Heart left ventricle (tissue), 16 donors: ENCODE measurements at regions not wholly inside any gene's neighbourhood (a gene's known extent, or its start where the extent isn't known, plus 50 kb on each side); places are given as distances from the start of the nearest gene placed in this dataset.

Experiments
- ATAC-seq, 4 donors: fragments of 200-7000 bp; cut with Tn5 transposase; one replicate each; pipeline ENCODE4 v1.9.1; 2020 to 2022; ENCODE audit warnings: moderate library complexity in 4 of 4, mild to moderate bottlenecking in 3 of 4, moderate number of reproducible peaks in 1 of 4
- DNase-seq, 5 donors: peaks; one replicate each; pipeline ENCODE4 v3.0.0-alpha.2; 2020
- H3K27ac ChIP-seq, 12 donors: fragments of 200-600 bp; sonication (generic) in 4 of 12; one replicate each; pipeline versions ENCODE4 v1.5.0 to v1.8.0; 2016 to 2022; ENCODE audit warnings: mild to moderate bottlenecking in 2 of 12
- H3K27me3 ChIP-seq, 9 donors: fragments of 200-600 bp; sonication (generic) in 2 of 9; one replicate each; pipeline versions ENCODE4 v1.5.1 to v1.8.0; 2016 to 2022; ENCODE audit warnings: mild to moderate bottlenecking in 3 of 9
- H3K36me3 ChIP-seq, 9 donors: fragments of 200-600 bp; sonication (generic) in 2 of 9; one replicate each; pipeline versions ENCODE4 v1.5.0 to v1.8.0; 2018 to 2022; ENCODE audit warnings: mild to moderate bottlenecking in 2 of 9
- H3K4me1 ChIP-seq, 12 donors: fragments of 200-600 bp; sonication (generic) in 4 of 12; one replicate each; pipeline versions ENCODE4 v1.5.0 to v1.8.0; 2016 to 2022; ENCODE audit warnings: mild to moderate bottlenecking in 3 of 12
- H3K4me3 ChIP-seq, 12 donors: fragments of 200-600 bp; sonication (generic) in 4 of 12; one replicate each; pipeline versions ENCODE4 v1.5.0 to v1.8.0; 2017 to 2022; ENCODE audit warnings: mild to moderate bottlenecking in 9 of 12, moderate library complexity in 4 of 12
- H3K9me3 ChIP-seq, 12 donors: fragments of 200-600 bp; sonication (generic) in 4 of 12; one replicate each; pipeline versions ENCODE4 v1.5.0 to v1.8.0; 2016 to 2022; ENCODE audit warnings: mild to moderate bottlenecking in 1 of 12
- POLR2A ChIP-seq, 2 donors: fragments of 450-650 bp; IDR thresholded peaks; one replicate each; pipeline ENCODE4 v1.6.1; 2017; ENCODE audit warnings: antibody characterized with exemption in 2 of 2, mild to moderate bottlenecking in 2 of 2, moderate library complexity in 2 of 2
- WGBS, 4 donors: extraction: QIAGEN DNeasy Blood & Tissue Kit in 2 of 4; methylation state at CpG; one replicate each; pipeline versions ENCODE4 v1.1.5 to v1.1.7; 2013 to 2018; 5-methylcytosine and 5-hydroxymethylcytosine counted together
- intact Hi-C, 10 donors: fragments of 100-400 bp; cut with DNase I; formaldehyde crosslinking; loops; one replicate each; pipeline versions ENCODE4 v1.11.1 to v1.14.2; 2022
- TF ChIP-seq, protein P1 (sequence below), 12 donors: fragments of 200-600 bp; sonication (generic) in 4 of 12; IDR thresholded peaks; one replicate each; pipeline versions ENCODE4 v1.5.0 to v1.8.0; 2018 to 2022; ENCODE audit warnings: antibody characterized with exemption in 12 of 12, mild to moderate bottlenecking in 5 of 12
- donor health status: ischemic (EF 13 %, LVEDD 7.1; RV severe dilation, severe dysfunction).
- donor health status: healthy with polysubstance abuse.
- donor health status: DM: no; HTN: yes; CAD: no.
- donor health status: DM: no; HTN: no; CAD: no.
- donor health status: ischemic (EF 25% LVEDD 6.9; RV normal size, moderate dysfunction).
- donor health status: ischemic (EF 25% LVEDD 5.7; RV mildly dilated, moderate dysfunction).
- donor health status: healthy.
- donor health status: DM: yes; HTN: yes; CAD: no.
- donor health status: ischemic (EF 35%, LVEDD 5.7; RV mildly dilated, moderate dysfunction).
- donor health status: nonischemic (EF 11% LVEDD 7.7; RV severe dilation, severe dysfunction).
- donor health status: DM: yes; HTN: yes; CAD: no.
- donor health status: PGD.
- donor health status: ischemic (EF 29% LVEDD 5.4; RV normal size, mild dysfunction).
- donor health status: nonischemic (EF 23%, LVEDD 6.1; RV moderate dilation, normal function).

DNA sequence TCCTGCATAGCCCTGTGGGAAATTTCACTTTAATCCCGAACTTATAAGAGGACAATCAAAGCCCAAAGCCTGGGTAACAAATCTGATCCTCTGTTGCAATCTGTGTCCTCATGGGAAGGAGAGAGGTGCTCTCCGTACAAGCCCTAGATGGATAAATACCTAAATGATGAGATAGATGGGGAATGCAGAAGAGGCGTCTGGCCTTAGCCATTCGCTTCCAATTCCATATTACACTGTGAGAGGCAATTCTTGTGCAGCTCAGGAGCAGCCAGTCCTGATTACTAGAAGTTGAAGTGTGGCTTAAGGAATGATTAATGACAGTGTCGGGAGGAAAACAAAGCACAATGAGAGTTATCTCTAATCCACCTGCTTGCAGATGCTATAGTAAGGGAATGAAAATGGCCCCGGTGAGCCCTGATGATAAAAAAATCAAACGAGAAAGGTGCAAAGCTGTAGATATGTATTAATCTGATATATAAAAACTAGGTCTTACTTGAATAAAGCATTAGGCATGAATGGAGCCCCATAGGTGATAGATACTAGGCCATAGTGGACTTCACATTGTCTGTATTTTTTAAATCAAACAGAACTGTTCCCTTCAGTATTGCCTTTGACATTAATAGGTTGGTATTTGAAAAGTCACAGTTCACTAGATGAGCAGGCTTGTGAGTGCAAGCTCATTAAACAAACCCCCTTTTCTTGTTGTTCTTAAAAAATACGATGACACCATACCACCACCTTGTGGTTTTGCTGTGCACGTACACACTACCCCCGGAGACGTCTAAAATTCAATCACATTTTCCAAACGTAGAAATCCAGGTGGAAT is 54.2 kb upstream of the TMCO5A start:
- 27 to 33% (median 30%) methylated on average over 12 of the region's 12 CpGs for WGBS, 4 donors
- H3K36me3 ChIP-seq, result no peaks in the 10 kb centered on the region
- no peaks in the 10 kb centered on the region for H3K27me3 ChIP-seq
- intact Hi-C loops, result loop anchor here in 5 of 10 donors (5.0 to 10.0 kb wide), 4 partner anchors 735 to 998 kb away; no protein-coding TSS in a partner anchor
- DNase-seq (no peak), ATAC-seq (peak in 3 of 4 donors; percentile 44 to 68 (median 50))
- H3K9me3 ChIP-seq, result no peaks in the 10 kb centered on the region
- H3K27ac ChIP-seq, result no peak overlapping the region
- TF ChIP-seq POLR2A (IDR thresholded peaks at IDR 0.05), result no peak
- TF ChIP-seq, protein P1, sequence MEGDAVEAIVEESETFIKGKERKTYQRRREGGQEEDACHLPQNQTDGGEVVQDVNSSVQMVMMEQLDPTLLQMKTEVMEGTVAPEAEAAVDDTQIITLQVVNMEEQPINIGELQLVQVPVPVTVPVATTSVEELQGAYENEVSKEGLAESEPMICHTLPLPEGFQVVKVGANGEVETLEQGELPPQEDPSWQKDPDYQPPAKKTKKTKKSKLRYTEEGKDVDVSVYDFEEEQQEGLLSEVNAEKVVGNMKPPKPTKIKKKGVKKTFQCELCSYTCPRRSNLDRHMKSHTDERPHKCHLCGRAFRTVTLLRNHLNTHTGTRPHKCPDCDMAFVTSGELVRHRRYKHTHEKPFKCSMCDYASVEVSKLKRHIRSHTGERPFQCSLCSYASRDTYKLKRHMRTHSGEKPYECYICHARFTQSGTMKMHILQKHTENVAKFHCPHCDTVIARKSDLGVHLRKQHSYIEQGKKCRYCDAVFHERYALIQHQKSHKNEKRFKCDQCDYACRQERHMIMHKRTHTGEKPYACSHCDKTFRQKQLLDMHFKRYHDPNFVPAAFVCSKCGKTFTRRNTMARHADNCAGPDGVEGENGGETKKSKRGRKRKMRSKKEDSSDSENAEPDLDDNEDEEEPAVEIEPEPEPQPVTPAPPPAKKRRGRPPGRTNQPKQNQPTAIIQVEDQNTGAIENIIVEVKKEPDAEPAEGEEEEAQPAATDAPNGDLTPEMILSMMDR (IDR thresholded peaks at IDR 0.05), result peak; percentile 45 to 69 (median 58)
- H3K4me3 ChIP-seq, result no peak overlapping the region
- H3K4me1 ChIP-seq, result peaks cover 0 to 4% (median 0%) of the 10 kb centered on the region in 12 donors

DNA sequence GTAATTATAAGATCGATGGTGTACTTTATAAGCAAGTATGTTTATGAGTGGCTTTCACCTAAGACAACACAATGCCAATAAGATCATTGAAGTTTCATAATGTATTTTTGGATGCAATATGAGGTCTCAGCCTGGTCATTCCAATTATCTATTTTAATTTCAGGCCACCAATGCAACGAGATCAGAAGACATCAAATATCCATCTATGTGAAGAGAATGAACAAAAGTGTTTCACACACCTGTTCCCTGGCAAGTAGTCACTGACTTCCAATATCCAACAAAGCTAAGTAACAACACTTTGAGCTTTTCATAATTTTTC is 53.6 kb upstream of the TMCO5A start:
- no peak for ATAC-seq

DNA sequence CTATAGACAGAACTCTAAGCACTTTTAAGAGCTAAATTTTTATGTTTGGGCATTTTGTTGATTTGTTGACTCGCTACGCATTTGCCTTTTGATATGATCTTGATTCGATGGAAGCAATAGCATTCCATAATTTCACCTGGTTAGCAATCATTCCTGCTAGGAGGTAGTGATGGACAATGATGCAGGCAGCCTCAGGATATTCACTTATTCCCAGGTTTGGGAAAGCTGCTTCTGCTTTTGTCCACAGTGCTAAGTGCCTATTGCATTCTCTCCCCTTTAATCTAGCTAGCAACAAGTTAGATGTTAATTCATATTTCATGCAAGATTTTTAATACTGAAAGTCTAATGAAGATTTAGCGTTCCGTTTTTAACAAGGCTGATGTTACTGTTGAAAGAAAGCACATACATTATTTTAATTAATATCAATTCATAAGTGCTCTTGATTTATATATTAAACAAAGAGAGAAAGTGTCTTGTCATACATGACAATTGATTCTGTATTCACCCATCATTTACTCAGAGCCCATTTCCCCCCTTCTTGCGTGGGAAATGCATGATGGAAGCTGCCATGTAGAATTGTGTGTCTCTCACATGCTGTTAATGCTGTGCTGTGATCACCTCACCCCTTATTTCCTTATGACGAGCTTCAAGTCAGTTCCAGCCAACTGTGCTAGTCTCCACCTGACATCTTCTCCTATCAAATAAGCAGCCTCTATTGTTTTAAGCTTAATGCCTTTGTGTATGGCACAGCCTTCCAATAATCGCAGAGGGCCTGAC is 53.0 kb upstream of the TMCO5A start:
- ATAC-seq (no peak), DNase-seq (no peak)
- 79 to 91% (median 87%) methylated on average over 8 of the region's 8 CpGs for whole genome bisulfite sequencing, 4 donors
- no peaks in the 10 kb centered on the region for H3K9me3 ChIP-seq
- peaks cover 0 to 8% (median 0%) of the 10 kb centered on the region in 12 donors for H3K4me1 ChIP-seq
- H3K36me3 ChIP-seq, result no peaks in the 10 kb centered on the region
- intact Hi-C loops, result loop anchor here in 5 of 10 donors (5.0 to 10.0 kb wide), 4 partner anchors 737 to 999 kb away; no protein-coding TSS in a partner anchor
- H3K27me3 ChIP-seq, result no peaks in the 10 kb centered on the region
- H3K4me3 ChIP-seq, result no peak overlapping the region
- H3K27ac ChIP-seq, result no peak overlapping the region
- no peak for TF ChIP-seq POLR2A (IDR thresholded peaks at IDR 0.05)
- TF ChIP-seq, protein P1 (IDR thresholded peaks at IDR 0.05), result no peak

More for the DNA sequence above, 53.6 kb upstream of the TMCO5A start:
- TF ChIP-seq, protein P1 (IDR thresholded peaks at IDR 0.05), result no peak
- TF ChIP-seq POLR2A (IDR thresholded peaks at IDR 0.05), result no peak
- Histone ChIP-seq H3K9me3 (no peaks in the 10 kb centered on the region), H3K4me3 (no peak overlapping the region), H3K27ac (no peak overlapping the region), H3K36me3 (no peaks in the 10 kb centered on the region), H3K4me1 (peaks cover 0 to 8% (median 0%) of the 10 kb centered on the region in 12 donors), H3K27me3 (no peaks in the 10 kb centered on the region)
- 29 to 45% (median 38%) methylated on average over 2 of the region's 2 CpGs for WGBS, 4 donors
- intact Hi-C loops, result loop anchor here in 5 of 10 donors (5.0 to 10.0 kb wide), 4 partner anchors 736 to 998 kb away; no protein-coding TSS in a partner anchor
- no peak for DNase-seq

DNA sequence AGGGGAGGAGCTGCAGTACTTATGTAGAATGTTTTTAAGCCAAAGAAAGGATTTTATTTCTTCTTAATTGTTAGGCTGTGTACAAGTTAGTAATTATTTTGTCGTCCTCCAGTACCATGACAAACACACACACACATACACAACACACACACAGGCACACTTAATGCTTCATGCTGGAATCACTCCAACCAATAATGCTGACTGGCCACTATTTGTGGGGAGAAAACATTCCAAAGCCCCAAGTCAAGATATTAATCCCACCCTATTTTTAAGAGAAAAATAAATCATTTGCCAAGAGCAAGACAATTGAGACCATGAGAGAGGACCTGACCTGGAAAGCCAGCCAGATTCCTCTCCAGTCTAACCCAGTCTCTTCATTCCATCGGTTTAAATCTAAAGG is 51.8 kb upstream of the TMCO5A start:
- Histone ChIP-seq H3K4me3 (no peak overlapping the region), H3K27ac (no peak overlapping the region), H3K9me3 (no peaks in the 10 kb centered on the region), H3K4me1 (peaks cover 0 to 8% (median 0%) of the 10 kb centered on the region in 12 donors), H3K36me3 (no peaks in the 10 kb centered on the region), H3K27me3 (no peaks in the 10 kb centered on the region)
- ATAC-seq (no peak), DNase-seq (no peak)
- WGBS, 4 donors, result 78 to 92% (median 88%) methylated on average over 2 of the region's 2 CpGs
- no peak for TF ChIP-seq POLR2A (IDR thresholded peaks at IDR 0.05)
- TF ChIP-seq, protein P1 (IDR thresholded peaks at IDR 0.05), result no peak
- intact Hi-C loops, result loop anchor here in 5 of 10 donors (5.0 to 10.0 kb wide), 4 partner anchors 738 to 1000 kb away; no protein-coding TSS in a partner anchor
